Astrocyte of the spinal cord (primary cell): ENCODE measurements at regions not wholly inside any gene's neighbourhood (a gene's known extent, or its start where the extent isn't known, plus 50 kb on each side); places are given as distances from the start of the nearest gene placed in this dataset.

Experiments
- DNase-seq: peaks from one replicate; pipeline ENCODE4 v3.0.0; 2011; ENCODE audit warnings: low read depth, low spot score
- H3K4me3 ChIP-seq: 2 replicates; pipeline ENCODE4 v1.5.1; 2011; ENCODE audit warnings: low read depth, mild to moderate bottlenecking, low read length, moderate library complexity
- in situ Hi-C: cut with HindIII; loops from 2 replicates; pipeline ENCODE4 v1.10.0; 2017; ENCODE audit warnings: low sequenced_read_pairs
- TF ChIP-seq, protein P1 (sequence below): IDR thresholded peaks from 2 replicates; pipeline ENCODE4 v1.5.1; 2012; ENCODE audit warnings: low read depth, mild to moderate bottlenecking, low read length, inconsistent platforms

DNA sequence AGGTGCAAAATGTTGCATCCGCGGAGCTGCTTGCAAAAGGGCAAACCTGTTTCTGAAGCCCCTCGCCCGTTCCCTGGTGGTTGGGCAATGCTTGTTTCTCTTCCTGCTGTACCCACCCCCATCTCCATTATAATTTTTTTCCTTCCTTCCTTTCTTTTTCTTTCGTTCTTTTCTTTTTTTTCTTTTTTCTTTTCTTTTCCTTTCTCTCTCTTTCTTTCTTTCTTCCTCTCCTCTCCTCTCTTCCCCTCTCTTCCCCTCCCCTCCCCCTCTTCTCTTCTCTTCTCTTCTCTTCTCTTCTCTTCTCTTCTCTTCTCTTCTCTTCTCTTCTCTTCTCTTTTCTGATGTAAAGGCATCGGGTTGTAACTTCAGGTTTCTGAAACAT lies 278.2 kb downstream of the GATA3 start:
- no peak for DNase-seq
- H3K4me3 ChIP-seq: peak overlapping the region; percentile 22
- TF ChIP-seq, protein P1, sequence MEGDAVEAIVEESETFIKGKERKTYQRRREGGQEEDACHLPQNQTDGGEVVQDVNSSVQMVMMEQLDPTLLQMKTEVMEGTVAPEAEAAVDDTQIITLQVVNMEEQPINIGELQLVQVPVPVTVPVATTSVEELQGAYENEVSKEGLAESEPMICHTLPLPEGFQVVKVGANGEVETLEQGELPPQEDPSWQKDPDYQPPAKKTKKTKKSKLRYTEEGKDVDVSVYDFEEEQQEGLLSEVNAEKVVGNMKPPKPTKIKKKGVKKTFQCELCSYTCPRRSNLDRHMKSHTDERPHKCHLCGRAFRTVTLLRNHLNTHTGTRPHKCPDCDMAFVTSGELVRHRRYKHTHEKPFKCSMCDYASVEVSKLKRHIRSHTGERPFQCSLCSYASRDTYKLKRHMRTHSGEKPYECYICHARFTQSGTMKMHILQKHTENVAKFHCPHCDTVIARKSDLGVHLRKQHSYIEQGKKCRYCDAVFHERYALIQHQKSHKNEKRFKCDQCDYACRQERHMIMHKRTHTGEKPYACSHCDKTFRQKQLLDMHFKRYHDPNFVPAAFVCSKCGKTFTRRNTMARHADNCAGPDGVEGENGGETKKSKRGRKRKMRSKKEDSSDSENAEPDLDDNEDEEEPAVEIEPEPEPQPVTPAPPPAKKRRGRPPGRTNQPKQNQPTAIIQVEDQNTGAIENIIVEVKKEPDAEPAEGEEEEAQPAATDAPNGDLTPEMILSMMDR: no peak
- in situ Hi-C loops: no loop called here

DNA sequence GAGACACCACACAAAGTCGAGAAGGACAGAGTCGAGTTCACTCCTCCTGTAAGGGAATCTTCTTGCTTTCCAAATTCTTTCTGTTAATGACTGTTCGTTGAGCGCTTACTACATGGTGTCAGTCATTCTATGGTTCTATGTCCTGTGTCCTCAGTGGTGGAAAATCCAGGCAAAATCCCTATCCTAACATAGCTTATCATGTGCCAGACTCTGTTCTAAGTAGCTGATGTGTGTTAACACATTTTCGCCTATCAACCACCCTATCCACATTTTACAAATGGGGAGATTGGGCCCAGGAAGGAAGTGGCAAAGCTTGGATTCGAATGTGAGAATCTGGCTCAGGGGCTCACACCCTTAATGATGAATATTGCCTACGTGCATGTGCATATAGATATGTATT lies 280.1 kb downstream of the GATA3 start:
- in situ Hi-C loops: no loop called here
- DNase-seq: no peak
- TF ChIP-seq, protein P1: no peak
- H3K4me3 ChIP-seq: no peak overlapping the region

DNA sequence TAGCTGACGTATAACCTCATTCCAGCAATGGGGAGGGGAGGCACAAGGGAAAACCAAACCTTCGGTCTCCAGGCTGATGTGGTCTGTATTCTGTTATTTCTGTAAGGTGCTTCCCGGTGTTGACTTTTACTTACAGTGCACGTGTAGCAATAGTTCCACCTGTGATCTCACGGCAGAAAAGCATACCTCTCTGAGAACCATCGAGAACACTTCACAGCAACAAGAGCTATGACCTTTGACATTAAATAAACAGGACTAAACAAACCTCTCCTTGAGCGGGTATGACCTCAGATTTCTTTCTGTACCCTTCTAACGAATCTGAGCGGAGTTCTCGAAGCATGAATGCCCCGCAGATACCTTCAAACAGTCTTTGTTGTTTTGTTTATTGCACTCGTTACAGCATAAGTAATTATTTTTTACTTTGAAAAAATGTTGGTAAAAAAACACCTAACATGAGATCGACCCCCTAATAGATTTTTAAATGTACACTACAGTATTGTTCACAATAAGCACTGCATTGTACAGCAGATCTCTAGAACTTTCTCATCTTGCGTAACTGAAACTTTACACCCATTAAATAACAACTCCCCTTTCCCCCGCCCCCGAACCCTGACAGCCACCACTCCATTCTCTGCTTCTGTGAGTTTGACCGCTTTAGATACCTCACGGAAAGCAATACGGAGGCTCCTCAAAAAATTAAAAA lies 282.3 kb downstream of the GATA3 start:
- no peak overlapping the region for H3K4me3 ChIP-seq
- in situ Hi-C loops: no loop called here
- TF ChIP-seq, protein P1: no peak
- no peak for DNase-seq

DNA sequence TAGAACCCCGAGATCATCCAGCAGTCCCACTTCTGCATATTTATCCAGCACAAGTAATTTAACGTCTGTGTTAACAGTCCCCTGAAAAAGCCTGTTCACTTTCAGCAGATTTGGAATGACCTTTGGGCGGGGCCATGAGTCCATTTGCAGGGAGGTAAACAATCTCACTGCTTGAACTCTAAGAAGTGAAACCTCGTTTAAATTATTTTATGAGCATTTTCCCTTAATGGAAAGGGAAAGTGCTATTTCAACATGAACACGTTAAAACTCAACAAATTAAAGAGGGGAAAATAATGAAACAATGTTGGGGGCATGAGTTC lies 282.8 kb downstream of the GATA3 start:
- DNase-seq: no peak
- in situ Hi-C loops: no loop called here
- H3K4me3 ChIP-seq: no peak overlapping the region
- TF ChIP-seq, protein P1: no peak

DNA sequence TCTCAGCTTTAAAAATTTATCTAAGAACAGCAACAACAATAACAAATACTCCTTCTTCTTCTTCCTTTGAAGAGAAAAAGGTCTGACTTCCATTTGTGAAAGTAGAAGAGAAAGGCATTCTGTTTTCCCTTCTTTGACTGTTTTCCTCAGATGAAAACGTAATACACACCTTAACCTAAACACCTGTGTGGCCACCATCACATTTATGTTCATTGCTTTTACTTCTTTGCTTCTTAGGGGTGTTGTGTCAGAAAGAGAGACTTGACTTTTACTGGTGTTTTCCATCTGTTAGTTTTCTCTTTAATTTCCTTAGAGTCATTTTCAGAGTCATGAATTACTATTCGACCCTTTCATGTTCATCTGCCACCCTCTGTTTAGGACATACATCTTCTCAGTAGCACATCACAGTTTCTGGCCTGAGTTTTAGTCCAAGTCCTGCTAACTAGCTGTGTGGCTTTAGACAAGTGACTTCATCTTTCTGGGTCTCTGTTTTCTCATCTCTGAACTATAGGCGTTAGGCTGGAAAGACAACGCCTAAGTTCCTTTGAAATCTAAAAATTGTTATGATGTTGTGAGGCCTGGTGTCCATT lies 283.8 kb downstream of the GATA3 start:
- no peak overlapping the region for H3K4me3 ChIP-seq
- TF ChIP-seq, protein P1: no peak
- in situ Hi-C loops: no loop called here
- DNase-seq: no peak

DNA sequence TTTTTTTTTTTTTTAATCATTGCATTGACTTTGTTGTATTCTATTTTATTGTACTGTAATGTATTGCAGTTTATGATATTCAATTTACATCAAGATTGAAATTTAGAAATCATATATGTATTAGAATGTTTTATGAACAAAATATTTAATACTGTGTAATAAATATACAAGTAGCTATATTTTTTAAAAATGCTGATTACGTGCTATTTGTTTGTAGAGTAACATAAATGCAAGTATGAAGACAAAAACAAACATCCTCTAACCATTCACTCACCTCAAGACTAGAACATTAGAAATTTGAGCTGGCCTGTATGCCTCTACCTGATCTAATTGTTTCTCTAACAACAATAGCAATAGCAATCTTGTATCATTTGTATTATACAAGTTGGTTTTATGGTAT lies 290.3 kb downstream of the GATA3 start:
- TF ChIP-seq, protein P1: no peak
- H3K4me3 ChIP-seq: no peak overlapping the region
- DNase-seq: no peak
- in situ Hi-C loops: no loop called here
